Kidney capillary endothelial cell (primary cell): ENCODE measurements at regions not wholly inside any gene's neighbourhood (a gene's known extent, or its start where the extent isn't known, plus 50 kb on each side); places are given as distances from the start of the nearest gene placed in this dataset.

ENCODE experiments used
- DNase-seq: peaks from one replicate; pipeline ENCODE4 v3.0.0-alpha.2; 2018; ENCODE audit warnings: low spot score

GRCh38 chr4:41359836-41360213 lies 103.1 kb downstream of the UCHL1 start:
- DNase-seq: no peak

- peak; percentile 38 for DNase-seq
Observed at GRCh38 chr4:41360214-41360920, 103.6 kb downstream of the UCHL1 start.

GRCh38 chr4:41360921-41361793 lies 104.4 kb downstream of the UCHL1 start:
- peak; percentile 10 for DNase-seq

- DNase-seq: no peak
Observed at GRCh38 chr4:41361794-41362526, 105.2 kb downstream of the UCHL1 start.

- DNase-seq: no peak
Observed at GRCh38 chr4:41362621-41363383, 106.1 kb downstream of the UCHL1 start.

GRCh38 chr4:41363384-41363981 lies 106.8 kb downstream of the UCHL1 start:
- no peak for DNase-seq

- DNase-seq: no peak
Observed at GRCh38 chr4:41364876-41365275, 108.1 kb downstream of the UCHL1 start.

- no peak for DNase-seq
Observed at GRCh38 chr4:41365681-41366080, 109.0 kb downstream of the UCHL1 start.

- no peak for DNase-seq
Observed at GRCh38 chr4:41366911-41367517, 110.3 kb downstream of the UCHL1 start.

GRCh38 chr4:41369680-41370079 lies 113.0 kb downstream of the UCHL1 start:
- DNase-seq: no peak

- no peak for DNase-seq
Observed at GRCh38 chr4:41373221-41373620, 116.5 kb downstream of the UCHL1 start.

GRCh38 chr4:41374490-41374889 lies 117.8 kb downstream of the UCHL1 start:
- DNase-seq: no peak

- no peak for DNase-seq
Observed at GRCh38 chr4:41375561-41375960, 118.8 kb downstream of the UCHL1 start.

GRCh38 chr4:41377196-41377595 lies 120.5 kb downstream of the UCHL1 start:
- DNase-seq: no peak

GRCh38 chr4:41379230-41379629 lies 122.5 kb downstream of the UCHL1 start:
- DNase-seq: no peak

- no peak for DNase-seq
Observed at GRCh38 chr4:41380511-41381157, 123.9 kb downstream of the UCHL1 start.

GRCh38 chr4:41381384-41381783 lies 124.7 kb downstream of the UCHL1 start:
- no peak for DNase-seq

- DNase-seq: peak; percentile 50
Observed at GRCh38 chr4:41384992-41385391, 128.3 kb downstream of the UCHL1 start.

GRCh38 chr4:41385481-41385880 lies 128.8 kb downstream of the UCHL1 start:
- no peak for DNase-seq

GRCh38 chr4:41388080-41388479 lies 131.4 kb downstream of the UCHL1 start:
- no peak for DNase-seq

- DNase-seq: no peak
Observed at GRCh38 chr4:41389356-41389755, 132.6 kb downstream of the UCHL1 start.
